Loucy (cell line): ENCODE measurements at regions not wholly inside any gene's neighbourhood (a gene's known extent, or its start where the extent isn't known, plus 50 kb on each side); places are given as distances from the start of the nearest gene placed in this dataset.

Source experiments
- H2AFZ ChIP-seq: fragments of 200-600 bp; sonication (generic); 2 replicates; pipeline ENCODE4 v1.6.0; 2016; ENCODE audit warnings: antibody characterized with exemption, mild to moderate bottlenecking, low read length, moderate library complexity
- H3F3A ChIP-seq: fragments of 200-600 bp; 2 replicates; pipeline ENCODE4 v1.6.0; 2016; ENCODE audit warnings: antibody characterized with exemption, low read depth, mild to moderate bottlenecking
- H3K27me3 ChIP-seq: fragments of 200-600 bp; sonication (generic); 2 replicates; pipeline ENCODE4 v1.6.1; 2014; ENCODE audit warnings: low read length, mild to moderate bottlenecking; ENCODE audit not compliant: insufficient read depth, poor library complexity, severe bottlenecking
- H3K36me3 ChIP-seq: fragments of 200-600 bp; sonication (generic); 2 replicates; pipeline ENCODE4 v1.6.1; 2016; ENCODE audit warnings: low read length; ENCODE audit not compliant: insufficient read depth
- H3K4me1 ChIP-seq: fragments of 200-600 bp; sonication (generic); 2 replicates; pipeline ENCODE4 v1.5.1; 2014; ENCODE audit warnings: low read length, mild to moderate bottlenecking; ENCODE audit not compliant: insufficient read depth, poor library complexity, severe bottlenecking
- H3K4me2 ChIP-seq: fragments of 200-600 bp; sonication (generic); 2 replicates; pipeline ENCODE4 v1.6.0; 2014; ENCODE audit warnings: antibody characterized with exemption, low read length, low read depth, mild to moderate bottlenecking; ENCODE audit not compliant: poor library complexity, severe bottlenecking
- H3K4me3 ChIP-seq: fragments of 200-600 bp; sonication (generic); 2 replicates; pipeline ENCODE4 v1.5.1; 2014; ENCODE audit warnings: low read length, mild to moderate bottlenecking, mixed read lengths; ENCODE audit not compliant: poor library complexity, severe bottlenecking
- H3K79me2 ChIP-seq: fragments of 200-600 bp; sonication (generic); 2 replicates; pipeline ENCODE4 v1.6.1; 2014; ENCODE audit warnings: low read length; ENCODE audit not compliant: insufficient read depth
- H3K9ac ChIP-seq: fragments of 200-600 bp; sonication (generic); 2 replicates; pipeline ENCODE4 v1.6.0; 2014; ENCODE audit warnings: mild to moderate bottlenecking, low read depth, low read length, moderate library complexity; ENCODE audit not compliant: poor library complexity, severe bottlenecking
- H3K9me2 ChIP-seq: fragments of 200-600 bp; sonication (generic); replicated peaks from 2 replicates; pipeline ENCODE4 v1.6.1; 2016; ENCODE audit warnings: low read depth, low read length, mixed read lengths
- H3K9me3 ChIP-seq: fragments of 200-600 bp; sonication (generic); 2 replicates; pipeline ENCODE4 v1.6.1; 2014; ENCODE audit warnings: mild to moderate bottlenecking, antibody characterized with exemption, low read length, low read depth; ENCODE audit not compliant: insufficient read depth
- H4K20me1 ChIP-seq: fragments of 200-600 bp; sonication (generic); 2 replicates; pipeline ENCODE4 v1.6.0; 2014; ENCODE audit warnings: antibody characterized with exemption, low read length, mild to moderate bottlenecking; ENCODE audit not compliant: insufficient read depth, poor library complexity, severe bottlenecking
- EZH2phosphoT487 ChIP-seq: fragments of 200-600 bp; IDR thresholded peaks from 2 replicates; pipeline ENCODE4 v1.6.1; 2018; ENCODE audit warnings: antibody characterized with exemption, mild to moderate bottlenecking, moderate library complexity, borderline replicate concordance
- TF ChIP-seq, protein P1 (sequence below): fragments of 200-600 bp; sonication (generic); conservative IDR thresholded peaks from 2 replicates; pipeline ENCODE4 v1.5.1; 2014; ENCODE audit warnings: mild to moderate bottlenecking, antibody characterized with exemption, low read length

DNA sequence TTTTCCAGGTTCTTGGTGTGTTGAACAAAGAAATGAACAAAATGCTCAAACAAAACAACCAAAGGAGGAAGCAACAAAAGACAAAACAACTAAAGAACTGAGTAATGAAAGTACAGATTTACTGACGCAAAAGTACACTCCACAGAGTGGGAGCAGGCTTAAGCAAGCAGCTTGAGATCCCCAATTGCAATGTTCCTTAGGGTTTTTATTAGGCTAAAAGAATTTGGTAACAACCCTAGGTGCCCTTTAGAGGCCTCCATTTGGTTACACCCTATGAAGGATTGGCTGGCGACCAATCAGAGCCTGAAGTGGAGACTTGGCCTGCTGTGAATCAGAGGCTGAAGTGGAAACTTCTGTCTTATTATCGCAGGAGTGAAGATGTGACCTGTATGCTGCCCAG is 243.4 kb upstream of the ATP10A start:
- Histone ChIP-seq H3K79me2 (no peaks in the 10 kb centered on the region), H3K9ac (no peak overlapping the region), H3K4me3 (no peak overlapping the region), H3K36me3 (no peaks in the 10 kb centered on the region), H3K4me1 (no peaks in the 10 kb centered on the region), H3K9me3 (no peaks in the 10 kb centered on the region), H2AFZ (no peak overlapping the region), H3F3A (no peaks in the 10 kb centered on the region), H4K20me1 (no peaks in the 10 kb centered on the region), H3K9me2 (no peaks in the 10 kb centered on the region), H3K4me2 (no peak overlapping the region), H3K27me3 (no peaks in the 10 kb centered on the region)
- TF ChIP-seq, protein P1, sequence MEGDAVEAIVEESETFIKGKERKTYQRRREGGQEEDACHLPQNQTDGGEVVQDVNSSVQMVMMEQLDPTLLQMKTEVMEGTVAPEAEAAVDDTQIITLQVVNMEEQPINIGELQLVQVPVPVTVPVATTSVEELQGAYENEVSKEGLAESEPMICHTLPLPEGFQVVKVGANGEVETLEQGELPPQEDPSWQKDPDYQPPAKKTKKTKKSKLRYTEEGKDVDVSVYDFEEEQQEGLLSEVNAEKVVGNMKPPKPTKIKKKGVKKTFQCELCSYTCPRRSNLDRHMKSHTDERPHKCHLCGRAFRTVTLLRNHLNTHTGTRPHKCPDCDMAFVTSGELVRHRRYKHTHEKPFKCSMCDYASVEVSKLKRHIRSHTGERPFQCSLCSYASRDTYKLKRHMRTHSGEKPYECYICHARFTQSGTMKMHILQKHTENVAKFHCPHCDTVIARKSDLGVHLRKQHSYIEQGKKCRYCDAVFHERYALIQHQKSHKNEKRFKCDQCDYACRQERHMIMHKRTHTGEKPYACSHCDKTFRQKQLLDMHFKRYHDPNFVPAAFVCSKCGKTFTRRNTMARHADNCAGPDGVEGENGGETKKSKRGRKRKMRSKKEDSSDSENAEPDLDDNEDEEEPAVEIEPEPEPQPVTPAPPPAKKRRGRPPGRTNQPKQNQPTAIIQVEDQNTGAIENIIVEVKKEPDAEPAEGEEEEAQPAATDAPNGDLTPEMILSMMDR: no peak
- TF ChIP-seq EZH2phosphoT487: no peak

DNA sequence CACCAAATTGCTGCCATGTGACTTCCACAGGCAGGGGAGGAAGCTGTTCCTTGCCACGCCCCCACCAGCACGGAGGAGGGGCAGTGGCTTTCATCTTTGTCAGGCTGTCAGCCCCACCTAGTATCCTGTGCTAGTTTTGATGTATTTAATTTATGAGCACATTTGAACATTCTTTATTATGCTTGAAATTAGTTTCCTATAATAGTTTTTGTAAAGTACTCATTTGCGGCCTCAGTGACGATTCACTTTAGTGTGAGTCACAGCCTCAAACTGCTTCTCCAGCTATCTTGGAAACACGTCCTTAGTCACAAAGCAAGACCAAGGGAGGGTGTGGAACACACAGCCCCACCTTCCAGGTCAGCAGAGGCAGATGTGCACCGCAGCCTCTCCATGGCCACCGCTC is 239.9 kb upstream of the ATP10A start:
- TF ChIP-seq, protein P1: no peak
- no peak for TF ChIP-seq EZH2phosphoT487
- H4K20me1 ChIP-seq: no peaks in the 10 kb centered on the region
- H3F3A ChIP-seq: no peaks in the 10 kb centered on the region
- H3K9me2 ChIP-seq: no peaks in the 10 kb centered on the region
- H3K9me3 ChIP-seq: no peaks in the 10 kb centered on the region
- H3K27me3 ChIP-seq: no peaks in the 10 kb centered on the region
- H3K79me2 ChIP-seq: no peaks in the 10 kb centered on the region
- no peaks in the 10 kb centered on the region for H3K4me1 ChIP-seq
- no peak overlapping the region for H3K9ac ChIP-seq
- H3K36me3 ChIP-seq: no peaks in the 10 kb centered on the region
- no peak overlapping the region for H2AFZ ChIP-seq
- H3K4me3 ChIP-seq: no peak overlapping the region
- H3K4me2 ChIP-seq: no peak overlapping the region

DNA sequence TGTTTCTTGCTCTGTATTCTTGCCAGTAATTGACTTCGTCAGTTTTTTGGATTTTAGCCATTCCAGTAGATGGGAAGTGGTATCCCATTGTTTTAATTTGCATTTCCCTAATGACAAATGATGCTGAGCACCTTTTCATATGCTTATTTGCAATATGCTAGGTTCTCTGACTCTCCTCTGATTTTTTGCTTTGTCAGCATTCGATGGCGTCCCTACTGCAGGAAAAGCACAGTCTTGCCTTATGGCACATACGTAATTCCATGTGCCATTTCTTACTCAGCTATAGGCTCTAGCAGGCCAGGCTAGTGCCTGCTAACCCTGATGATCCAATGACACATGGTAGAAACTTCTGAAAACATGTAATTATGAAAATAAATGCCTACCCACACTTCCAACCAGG is 239.2 kb upstream of the ATP10A start:
- no peaks in the 10 kb centered on the region for H3K27me3 ChIP-seq
- TF ChIP-seq, protein P1: no peak
- TF ChIP-seq EZH2phosphoT487: no peak

More for the DNA sequence above, 239.2 kb upstream of the ATP10A start:
- Histone ChIP-seq H3F3A (no peaks in the 10 kb centered on the region), H4K20me1 (no peaks in the 10 kb centered on the region), H2AFZ (no peak overlapping the region), H3K36me3 (no peaks in the 10 kb centered on the region), H3K4me3 (no peak overlapping the region), H3K4me2 (no peak overlapping the region), H3K9me3 (no peaks in the 10 kb centered on the region), H3K9me2 (no peaks in the 10 kb centered on the region), H3K79me2 (no peaks in the 10 kb centered on the region), H3K9ac (no peak overlapping the region), H3K4me1 (no peaks in the 10 kb centered on the region)
